ENCODE measurements at regions not wholly inside any gene's neighbourhood (a gene's known extent, or its start where the extent isn't known, plus 50 kb on each side); places are given as distances from the start of the nearest gene placed in this dataset.

DNA sequence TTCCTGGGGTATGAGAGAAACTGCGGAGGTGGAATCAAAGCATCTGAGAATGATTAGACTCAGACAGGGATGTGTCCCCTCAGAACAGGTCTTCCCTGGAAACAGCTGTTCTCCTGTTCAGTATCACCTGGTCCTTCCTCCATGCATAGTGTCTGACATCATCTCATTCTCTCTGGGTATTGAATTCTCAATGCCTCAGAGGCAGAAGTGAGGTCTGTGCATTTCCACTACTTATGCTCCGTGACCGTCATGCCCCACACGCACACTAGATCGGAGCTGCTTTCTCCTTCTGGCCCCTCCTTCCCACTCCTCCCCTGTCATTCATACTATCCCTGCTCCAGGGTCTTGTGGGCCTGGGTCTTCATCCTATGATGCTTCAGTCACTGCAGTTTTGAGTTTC is 61.4 kb upstream of the DAB2IP start:
- TF ChIP-seq, protein P1, sequence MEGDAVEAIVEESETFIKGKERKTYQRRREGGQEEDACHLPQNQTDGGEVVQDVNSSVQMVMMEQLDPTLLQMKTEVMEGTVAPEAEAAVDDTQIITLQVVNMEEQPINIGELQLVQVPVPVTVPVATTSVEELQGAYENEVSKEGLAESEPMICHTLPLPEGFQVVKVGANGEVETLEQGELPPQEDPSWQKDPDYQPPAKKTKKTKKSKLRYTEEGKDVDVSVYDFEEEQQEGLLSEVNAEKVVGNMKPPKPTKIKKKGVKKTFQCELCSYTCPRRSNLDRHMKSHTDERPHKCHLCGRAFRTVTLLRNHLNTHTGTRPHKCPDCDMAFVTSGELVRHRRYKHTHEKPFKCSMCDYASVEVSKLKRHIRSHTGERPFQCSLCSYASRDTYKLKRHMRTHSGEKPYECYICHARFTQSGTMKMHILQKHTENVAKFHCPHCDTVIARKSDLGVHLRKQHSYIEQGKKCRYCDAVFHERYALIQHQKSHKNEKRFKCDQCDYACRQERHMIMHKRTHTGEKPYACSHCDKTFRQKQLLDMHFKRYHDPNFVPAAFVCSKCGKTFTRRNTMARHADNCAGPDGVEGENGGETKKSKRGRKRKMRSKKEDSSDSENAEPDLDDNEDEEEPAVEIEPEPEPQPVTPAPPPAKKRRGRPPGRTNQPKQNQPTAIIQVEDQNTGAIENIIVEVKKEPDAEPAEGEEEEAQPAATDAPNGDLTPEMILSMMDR (IDR thresholded peaks at IDR 0.05) = no peak
- no peak for TF ChIP-seq POLR2AphosphoS5 (IDR thresholded peaks at IDR 0.05)
- TF ChIP-seq POLR2A (IDR thresholded peaks at IDR 0.05) = no peak
